Fibroblast of the aortic adventitia (primary cell): ENCODE measurements at regions not wholly inside any gene's neighbourhood (a gene's known extent, or its start where the extent isn't known, plus 50 kb on each side); places are given as distances from the start of the nearest gene placed in this dataset.
A peak's percentile ranks its signal among the peaks of the same experiment; 100 is the strongest.

Experiments
- DNase-seq: peaks from one replicate; pipeline ENCODE4 v3.0.0-alpha.2; 2010; ENCODE audit warnings: low read depth
- H3K4me3 ChIP-seq: 2 replicates; pipeline ENCODE4 v1.5.1; 2011; ENCODE audit warnings: low read depth, mild to moderate bottlenecking, control low read depth, low read length, moderate library complexity
- TF ChIP-seq, protein P1 (sequence below): IDR thresholded peaks from 2 replicates; pipeline ENCODE4 v1.5.1; 2011; ENCODE audit warnings: mild to moderate bottlenecking, low read length, control low read depth, inconsistent platforms; ENCODE audit not compliant: insufficient read depth

DNA sequence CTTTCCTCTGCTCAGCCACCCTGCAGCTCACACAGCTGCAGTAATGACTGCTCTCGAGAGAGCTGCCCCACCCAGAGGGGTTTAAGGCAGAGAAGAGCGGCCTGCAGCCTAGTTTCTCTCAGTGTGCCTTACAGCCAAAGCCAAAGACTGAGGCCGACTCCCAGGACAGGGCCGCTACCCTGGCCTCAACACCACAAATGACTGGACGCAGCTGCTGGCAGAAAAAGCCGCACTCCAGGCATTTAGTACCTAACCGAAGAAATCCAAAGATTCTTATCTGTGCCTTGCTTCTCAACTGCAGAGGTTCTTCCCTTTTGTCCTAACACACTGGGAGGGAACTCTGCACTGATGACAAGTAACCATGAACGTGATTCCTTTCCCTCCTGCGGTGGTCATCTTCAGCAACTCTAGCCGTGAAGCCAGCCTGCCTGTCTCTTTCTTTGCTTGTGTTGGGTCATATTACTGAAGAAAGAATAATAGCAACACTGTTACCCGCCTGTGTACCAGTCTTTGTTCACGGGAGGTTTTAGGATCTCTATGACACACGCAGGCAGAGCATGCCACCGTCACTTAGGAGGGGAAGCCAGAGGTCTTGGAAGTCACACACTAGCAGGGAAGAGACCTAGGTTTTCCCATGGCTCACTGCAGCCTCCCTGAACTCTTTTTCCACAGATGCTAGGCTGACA lies 202.7 kb downstream of the RHOU start:
- DNase-seq = peak; percentile 57
- no peak overlapping the region for H3K4me3 ChIP-seq
- TF ChIP-seq, protein P1, sequence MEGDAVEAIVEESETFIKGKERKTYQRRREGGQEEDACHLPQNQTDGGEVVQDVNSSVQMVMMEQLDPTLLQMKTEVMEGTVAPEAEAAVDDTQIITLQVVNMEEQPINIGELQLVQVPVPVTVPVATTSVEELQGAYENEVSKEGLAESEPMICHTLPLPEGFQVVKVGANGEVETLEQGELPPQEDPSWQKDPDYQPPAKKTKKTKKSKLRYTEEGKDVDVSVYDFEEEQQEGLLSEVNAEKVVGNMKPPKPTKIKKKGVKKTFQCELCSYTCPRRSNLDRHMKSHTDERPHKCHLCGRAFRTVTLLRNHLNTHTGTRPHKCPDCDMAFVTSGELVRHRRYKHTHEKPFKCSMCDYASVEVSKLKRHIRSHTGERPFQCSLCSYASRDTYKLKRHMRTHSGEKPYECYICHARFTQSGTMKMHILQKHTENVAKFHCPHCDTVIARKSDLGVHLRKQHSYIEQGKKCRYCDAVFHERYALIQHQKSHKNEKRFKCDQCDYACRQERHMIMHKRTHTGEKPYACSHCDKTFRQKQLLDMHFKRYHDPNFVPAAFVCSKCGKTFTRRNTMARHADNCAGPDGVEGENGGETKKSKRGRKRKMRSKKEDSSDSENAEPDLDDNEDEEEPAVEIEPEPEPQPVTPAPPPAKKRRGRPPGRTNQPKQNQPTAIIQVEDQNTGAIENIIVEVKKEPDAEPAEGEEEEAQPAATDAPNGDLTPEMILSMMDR = no peak

DNA sequence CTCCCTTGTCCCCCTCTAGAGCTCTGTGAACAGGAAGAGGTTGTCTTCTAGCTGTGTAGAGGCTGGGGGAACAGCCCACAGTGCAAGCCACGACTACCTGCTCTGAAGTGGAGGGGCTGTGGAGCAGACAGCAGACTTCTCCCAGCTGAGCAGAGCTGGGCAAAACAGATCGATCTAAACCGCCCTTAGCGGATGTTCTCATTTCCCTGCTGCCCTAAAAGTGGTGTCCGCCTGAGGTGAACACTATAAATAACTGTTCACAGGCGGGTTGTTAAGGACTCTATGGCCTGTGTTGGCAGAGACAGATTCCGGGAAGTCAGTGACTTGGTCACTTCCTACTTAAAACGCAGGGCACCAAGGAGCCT lies 203.2 kb downstream of the RHOU start:
- no peak overlapping the region for H3K4me3 ChIP-seq
- TF ChIP-seq, protein P1 = no peak
- DNase-seq = no peak

DNA sequence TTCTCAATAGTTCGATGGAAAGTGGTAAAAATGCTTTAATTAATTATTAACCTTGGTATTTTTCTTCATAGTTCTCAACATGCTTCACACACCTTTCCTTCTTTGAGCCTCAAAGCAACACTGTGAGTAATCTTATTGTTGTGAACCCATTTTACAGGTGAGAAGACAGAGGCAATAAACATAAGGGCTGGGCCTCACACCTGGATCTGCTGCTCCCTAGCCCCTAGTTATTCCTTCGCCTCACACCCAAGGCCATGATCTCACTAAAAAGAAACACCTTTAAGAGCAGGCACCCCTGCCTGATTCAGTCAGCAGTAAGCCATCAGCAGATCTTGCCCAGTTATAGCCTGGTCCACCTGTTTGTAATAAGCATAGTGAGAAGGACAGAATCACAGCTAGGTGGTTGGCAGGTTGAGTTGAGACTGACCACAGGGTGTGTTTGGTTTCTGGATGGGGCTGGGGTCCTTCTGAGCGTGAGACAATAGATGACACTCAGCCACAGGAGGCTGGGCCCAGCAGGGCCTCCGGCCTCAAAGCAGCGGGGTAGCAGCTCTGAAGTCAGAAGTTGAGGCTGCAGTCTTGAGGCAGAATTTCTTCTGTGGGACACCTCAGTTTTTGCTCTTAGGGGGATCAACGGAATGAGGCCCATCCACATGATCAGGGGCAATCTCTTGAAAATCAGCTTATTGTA lies 203.9 kb downstream of the RHOU start:
- TF ChIP-seq, protein P1 = no peak
- H3K4me3 ChIP-seq = no peak overlapping the region
- no peak for DNase-seq

DNA sequence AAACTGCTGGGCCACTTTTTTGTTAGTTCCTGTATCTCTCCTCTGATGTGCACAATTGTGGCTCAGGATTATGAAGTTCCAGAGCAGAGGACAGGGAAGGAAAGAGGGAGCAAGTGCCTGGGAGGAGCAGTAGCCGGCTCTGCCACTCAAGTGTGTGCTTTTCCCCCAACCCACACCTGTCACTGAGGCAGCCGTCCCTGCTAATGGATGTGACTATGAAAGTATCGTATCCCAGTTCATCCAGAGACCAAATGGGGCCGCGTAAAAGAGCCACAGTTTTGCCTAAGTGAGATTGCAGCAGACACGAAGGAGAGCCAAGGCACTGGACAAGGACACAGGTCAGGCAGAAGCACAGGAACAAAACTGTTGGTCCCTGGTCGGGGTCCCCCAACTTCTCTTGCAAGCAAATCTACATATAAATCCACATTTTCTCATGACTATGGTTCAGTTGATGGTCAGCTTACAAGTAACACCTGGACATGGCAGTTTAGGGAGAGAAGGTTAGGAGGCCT lies 204.7 kb downstream of the RHOU start:
- H3K4me3 ChIP-seq = no peak overlapping the region
- DNase-seq = no peak
- TF ChIP-seq, protein P1 = no peak

DNA sequence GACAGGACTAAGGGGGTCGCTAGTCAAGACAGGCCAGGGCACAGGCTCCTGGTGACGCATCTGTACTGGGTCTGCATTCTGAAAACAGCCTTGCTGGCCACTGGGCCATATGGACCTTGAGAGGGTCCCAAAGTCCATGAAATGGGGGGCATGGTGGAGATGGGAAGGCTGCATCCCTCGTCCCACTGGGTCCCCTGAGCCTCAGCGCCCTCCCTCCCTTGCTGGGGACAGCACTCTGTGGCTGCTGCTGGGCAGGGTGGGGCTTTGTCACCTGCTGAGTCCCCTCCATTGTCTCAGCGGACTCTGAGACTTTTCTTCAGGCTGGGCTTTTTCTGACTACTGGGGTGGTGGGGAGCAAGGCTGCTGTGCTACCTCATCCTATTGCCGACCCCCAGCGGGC lies 205.2 kb downstream of the RHOU start:
- no peak overlapping the region for H3K4me3 ChIP-seq
- no peak for DNase-seq
- TF ChIP-seq, protein P1 = no peak

DNA sequence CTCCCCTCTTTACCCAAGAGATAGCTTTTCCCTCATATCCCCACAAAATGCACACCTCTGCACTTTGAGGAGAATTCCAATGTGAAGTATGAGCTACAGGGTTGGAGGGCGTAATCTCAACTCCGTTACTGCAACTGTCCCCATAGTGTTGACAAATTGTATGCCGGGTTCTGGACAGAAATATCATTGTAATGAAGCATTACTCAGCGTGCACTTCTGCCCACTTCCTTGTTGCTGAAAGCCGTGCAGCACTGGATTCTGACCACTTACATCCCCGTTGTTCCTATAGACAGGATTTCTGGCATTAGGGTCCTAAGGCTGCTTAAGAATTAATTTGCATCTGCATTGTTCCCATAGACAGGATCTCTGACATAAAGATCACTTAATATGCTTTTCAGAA lies 205.6 kb downstream of the RHOU start:
- TF ChIP-seq, protein P1 = no peak
- no peak overlapping the region for H3K4me3 ChIP-seq

More for the DNA sequence above, 205.6 kb downstream of the RHOU start:
- DNase-seq = no peak
